GM20000 (cell line): ENCODE measurements at regions not wholly inside any gene's neighbourhood (a gene's known extent, or its start where the extent isn't known, plus 50 kb on each side); places are given as distances from the start of the nearest gene placed in this dataset.
"Not testable (repeated sequence)": the region's sequence is repeated elsewhere in the genome, so short reads cannot be mapped to it uniquely, and the experiment has no call there.

ENCODE experiments used
- DNase-seq: peaks from one replicate; pipeline ENCODE4 v3.0.0; 2012; ENCODE audit warnings: low spot score
- CTCF ChIP-seq: IDR thresholded peaks from 2 replicates; pipeline ENCODE4 v1.5.1; 2012; ENCODE audit warnings: mild to moderate bottlenecking, control low read depth; ENCODE audit errors: extremely low read depth, missing control alignments

DNA sequence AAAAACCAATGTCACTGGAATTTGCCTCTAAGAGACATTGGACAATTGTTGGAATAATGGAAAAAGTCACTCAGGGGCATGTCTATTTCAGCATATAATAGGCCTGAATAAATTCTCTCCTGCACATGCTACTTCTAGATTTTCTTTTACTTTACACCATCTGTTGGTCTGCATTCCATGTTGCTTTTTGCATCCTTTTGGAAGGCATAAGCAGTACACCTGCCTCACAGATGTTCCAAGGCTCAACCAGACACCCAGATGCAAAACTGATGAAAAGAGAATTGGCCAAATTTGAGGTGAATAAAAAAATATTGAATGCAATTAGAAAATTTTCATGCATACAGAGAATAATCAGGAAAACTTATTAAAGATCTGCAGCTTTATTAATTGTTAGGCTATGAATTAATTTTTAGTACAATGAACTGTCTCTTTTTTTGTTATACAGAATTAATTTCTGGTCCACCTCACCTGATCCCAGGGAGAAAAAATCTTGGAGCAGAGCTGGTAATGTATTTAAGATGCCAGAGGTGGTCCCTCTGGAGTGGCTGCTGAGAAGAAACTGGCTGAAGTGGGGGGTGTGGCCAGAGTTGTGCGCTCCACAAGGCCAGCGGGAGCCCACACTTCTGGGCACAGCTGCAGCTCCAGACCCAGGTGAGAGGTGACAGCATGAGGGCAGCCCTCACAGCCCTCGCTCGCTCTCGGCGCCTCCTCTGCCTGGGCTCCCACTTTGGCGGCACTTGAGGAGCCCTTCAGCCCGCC is 778.6 kb downstream of the CDH11 start:
- TF ChIP-seq CTCF, result no peak
- no peak for DNase-seq

DNA sequence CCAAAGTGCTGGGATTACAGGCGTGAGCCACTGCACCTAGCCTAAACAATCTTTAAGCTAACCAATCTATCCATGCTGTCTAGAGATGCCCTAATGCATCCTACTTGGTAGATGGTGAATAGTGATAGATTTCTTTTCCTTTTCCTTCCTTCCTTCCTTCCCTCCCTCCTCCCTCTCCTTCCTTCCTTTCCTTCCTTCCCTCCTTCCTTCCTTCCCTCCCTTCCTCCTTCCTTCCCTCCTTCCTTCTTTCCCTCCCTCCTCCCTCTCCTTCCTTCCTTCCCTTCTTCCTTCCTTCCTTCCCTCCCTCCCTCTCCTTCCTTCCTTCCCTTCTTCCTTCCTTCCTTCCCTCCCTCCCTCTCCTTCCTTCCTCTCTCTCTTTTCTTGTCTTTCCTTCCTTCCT is 780.5 kb downstream of the CDH11 start:
- not testable (repeated sequence) for DNase-seq

DNA sequence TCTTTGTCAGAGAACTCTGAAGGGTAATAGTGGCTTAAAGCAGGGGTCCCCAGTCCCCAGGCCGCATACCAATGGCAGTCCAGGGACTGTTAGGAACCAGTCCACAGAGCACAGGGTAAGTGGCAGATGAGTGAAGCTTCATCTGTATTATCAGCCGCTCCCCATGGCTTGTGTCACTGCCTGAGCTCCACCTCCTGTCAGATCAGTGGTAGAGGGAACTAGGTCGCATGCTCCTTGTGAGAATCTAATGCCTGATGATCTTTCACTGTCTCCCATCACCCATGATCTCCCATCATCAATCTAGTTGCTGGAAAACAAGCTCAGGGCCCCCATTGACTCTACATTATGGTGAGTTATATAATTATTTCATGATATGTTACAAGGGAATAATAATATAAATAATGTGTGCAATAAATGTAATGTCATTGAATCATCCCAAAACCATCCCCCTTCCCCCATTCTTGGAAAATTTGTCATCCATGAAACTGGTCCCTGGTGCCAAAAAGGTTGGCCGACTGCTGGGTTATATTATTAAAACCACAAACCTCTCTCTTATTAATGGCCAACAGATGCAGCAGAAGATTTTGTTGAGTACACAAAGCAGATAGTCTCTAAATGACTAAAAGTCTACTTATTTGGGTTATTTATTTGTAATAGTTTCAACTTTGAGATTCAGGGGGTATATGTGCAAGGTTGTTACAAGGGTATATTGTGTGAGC is 782.7 kb downstream of the CDH11 start:
- TF ChIP-seq CTCF, result no peak
- DNase-seq, result no peak

DNA sequence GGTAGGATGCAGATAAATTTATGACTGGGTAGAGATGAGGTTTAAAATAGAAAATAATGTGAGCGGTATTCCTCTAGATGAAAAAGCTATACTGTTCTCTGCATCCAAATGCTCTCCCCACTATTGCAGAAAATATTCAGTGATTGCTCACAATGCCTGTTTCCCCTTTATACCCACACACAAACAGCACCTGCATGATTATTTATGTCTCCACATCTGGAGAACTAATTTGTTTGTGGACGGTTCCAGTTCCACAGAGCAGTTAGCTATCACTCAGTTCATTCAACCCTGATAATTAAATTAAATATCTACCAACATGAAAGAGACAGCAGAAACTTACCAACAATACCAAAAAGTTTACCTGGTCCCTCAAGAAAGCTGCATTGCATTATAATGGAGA is 800.0 kb downstream of the CDH11 start:
- TF ChIP-seq CTCF, result no peak
- no peak for DNase-seq

- no peak for DNase-seq
- TF ChIP-seq CTCF, result no peak
These were observed 800.8 kb downstream of the CDH11 start for GRCh38 chr16:64321066-64321465.

GRCh38 chr16:64317601-64318000 is 804.3 kb downstream of the CDH11 start:
- no peak for TF ChIP-seq CTCF
- DNase-seq, result no peak

DNA sequence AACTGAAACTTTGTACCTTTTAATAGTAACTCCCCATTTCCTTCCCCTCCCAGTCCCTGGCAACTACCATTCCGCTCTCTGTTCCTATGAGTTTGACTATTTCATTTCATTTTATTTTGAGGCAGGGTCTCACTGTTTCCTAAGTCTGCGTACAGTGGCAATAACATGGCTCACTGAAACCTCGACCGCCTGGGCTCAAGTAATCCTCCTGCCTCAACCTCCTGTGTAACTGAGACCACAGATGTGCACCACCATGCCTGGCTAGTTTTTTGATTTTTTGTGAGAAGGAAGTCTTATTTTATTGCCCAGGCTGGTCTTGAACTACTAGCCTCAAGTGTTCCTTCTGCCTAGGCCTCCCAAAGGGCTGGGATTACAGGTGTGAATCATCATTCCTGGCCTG is 808.1 kb downstream of the CDH11 start:
- no peak for DNase-seq
- no peak for TF ChIP-seq CTCF

GRCh38 chr16:64312980-64313379 is 808.9 kb downstream of the CDH11 start:
- DNase-seq, result no peak
- TF ChIP-seq CTCF, result no peak
